Ovary (tissue), 7 donors: ENCODE measurements at regions not wholly inside any gene's neighbourhood (a gene's known extent, or its start where the extent isn't known, plus 50 kb on each side); places are given as distances from the start of the nearest gene placed in this dataset.

Source experiments
- DNase-seq, 5 donors: peaks; one replicate each; pipeline ENCODE4 v3.0.0-alpha.2; 2019 to 2020
- H3K27ac ChIP-seq, 2 donors: fragments of 200-600 bp; one replicate each; pipeline versions ENCODE4 v1.5.1 to v1.8.0; 2019 to 2022
- H3K27me3 ChIP-seq: fragments of 200-600 bp; one replicate; pipeline ENCODE4 v1.8.0; 2022
- H3K36me3 ChIP-seq: fragments of 200-600 bp; sonication (generic); one replicate; pipeline ENCODE4 v1.5.1; 2019
- H3K4me1 ChIP-seq: one replicate; pipeline ENCODE4 v1.8.1; 2013; ENCODE audit warnings: mild to moderate bottlenecking, moderate library complexity; ENCODE audit not compliant: insufficient read depth
- H3K4me3 ChIP-seq: fragments of 200-600 bp; sonication (generic); one replicate; pipeline ENCODE4 v1.5.1; 2017
- H3K9me3 ChIP-seq, 2 donors: fragments of 200-600 bp in 1 of 2; sonication (generic) in 1 of 2; one replicate each; pipeline versions ENCODE4 v1.5.1 to v1.8.1; 2013 to 2019; ENCODE audit warnings: mild to moderate bottlenecking in 1 of 2, moderate library complexity in 1 of 2
- CTCF ChIP-seq, 3 donors: fragments of 450-650 bp in 2 of 3; fragments of 200-600 bp in 1 of 3; IDR thresholded peaks; one replicate each; pipeline versions ENCODE4 v1.5.1 to v1.8.0; 2016 to 2022; ENCODE audit warnings: antibody characterized with exemption in 3 of 3, mild to moderate bottlenecking in 1 of 3
- EP300 ChIP-seq: sonication (generic); formaldehyde crosslinking; IDR thresholded peaks from one replicate; pipeline ENCODE4 v1.6.1; 2017; ENCODE audit warnings: antibody characterized with exemption
- POLR2A ChIP-seq: fragments of 450-650 bp; IDR thresholded peaks from one replicate; pipeline ENCODE4 v1.6.1; 2017; ENCODE audit warnings: antibody characterized with exemption, mild to moderate bottlenecking, moderate library complexity
- WGBS, 3 donors: extraction: QIAGEN DNeasy Blood & Tissue Kit in 1 of 3; methylation state at CpG; one replicate each; pipeline versions ENCODE4 v1.1.5 to v1.1.7; 2013 to 2017; 5-methylcytosine and 5-hydroxymethylcytosine counted together
- intact Hi-C, 4 donors: fragments of 100-400 bp; cut with DNase I; formaldehyde crosslinking; loops; one replicate each; pipeline versions ENCODE4 v1.11.0 to v1.15.1; 2022 to 2023
- donor health status: DM: no; HTN: no; CAD: no; lungs with moderate emphysema.
- donor health status: DM: no; HTN: no; CAD: no.
- donor health status: Bipolar disorder and iron deficiency.
- donor health status: DM: no; HTN: no; CAD: no.
- donor health status: DM: yes; HTN: yes; CAD: no.

DNA sequence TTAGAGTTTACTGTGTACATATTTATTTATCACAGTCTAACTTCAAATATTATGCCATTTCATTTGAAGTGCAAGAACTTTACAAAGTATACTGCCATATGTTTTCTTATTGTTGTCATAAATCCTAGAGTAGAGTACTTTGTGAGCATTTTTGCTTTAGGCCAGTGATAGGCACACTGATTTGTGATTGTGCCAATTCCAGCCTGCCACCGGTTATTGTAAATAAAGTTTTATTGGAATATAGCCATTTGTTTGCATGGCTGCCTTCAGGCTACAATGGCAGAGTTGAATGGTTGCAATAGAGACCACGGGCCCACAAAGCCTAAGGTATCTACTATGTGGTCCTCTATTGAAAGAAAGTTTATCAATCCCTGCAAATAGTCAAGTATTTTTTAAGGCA is 175.8 kb upstream of the GALNT2 start:
- 89 to 93% (median 89%) methylated on average over 2 of the region's 2 CpGs for whole genome bisulfite sequencing, 3 donors
- no peak for TF ChIP-seq EP300
- no peak for TF ChIP-seq POLR2A
- no peak for TF ChIP-seq CTCF (IDR thresholded peaks at IDR 0.05)
- no peak for DNase-seq
- intact Hi-C loops = no loop called here
- H3K36me3 ChIP-seq = no peaks in the 10 kb centered on the region
- H3K27ac ChIP-seq = no peak overlapping the region
- no peaks in the 10 kb centered on the region for H3K27me3 ChIP-seq
- H3K4me3 ChIP-seq = no peak overlapping the region
- no peaks in the 10 kb centered on the region for H3K4me1 ChIP-seq
- no peaks in the 10 kb centered on the region for H3K9me3 ChIP-seq

- DNase-seq = no peak
- TF ChIP-seq CTCF (IDR thresholded peaks at IDR 0.05) (no peak), POLR2A (no peak), EP300 (no peak)
- Histone ChIP-seq H3K4me3 (no peak overlapping the region), H3K4me1 (no peaks in the 10 kb centered on the region), H3K27ac (no peak overlapping the region), H3K9me3 (no peaks in the 10 kb centered on the region), H3K27me3 (no peaks in the 10 kb centered on the region), H3K36me3 (no peaks in the 10 kb centered on the region)
- 83 to 84% (median 84%) methylated on average over 1 of the region's 1 CpG for WGBS, 3 donors
- intact Hi-C loops = no loop called here
These were observed 174.4 kb upstream of the GALNT2 start for GRCh38 chr1:229892515-229893117.

DNA sequence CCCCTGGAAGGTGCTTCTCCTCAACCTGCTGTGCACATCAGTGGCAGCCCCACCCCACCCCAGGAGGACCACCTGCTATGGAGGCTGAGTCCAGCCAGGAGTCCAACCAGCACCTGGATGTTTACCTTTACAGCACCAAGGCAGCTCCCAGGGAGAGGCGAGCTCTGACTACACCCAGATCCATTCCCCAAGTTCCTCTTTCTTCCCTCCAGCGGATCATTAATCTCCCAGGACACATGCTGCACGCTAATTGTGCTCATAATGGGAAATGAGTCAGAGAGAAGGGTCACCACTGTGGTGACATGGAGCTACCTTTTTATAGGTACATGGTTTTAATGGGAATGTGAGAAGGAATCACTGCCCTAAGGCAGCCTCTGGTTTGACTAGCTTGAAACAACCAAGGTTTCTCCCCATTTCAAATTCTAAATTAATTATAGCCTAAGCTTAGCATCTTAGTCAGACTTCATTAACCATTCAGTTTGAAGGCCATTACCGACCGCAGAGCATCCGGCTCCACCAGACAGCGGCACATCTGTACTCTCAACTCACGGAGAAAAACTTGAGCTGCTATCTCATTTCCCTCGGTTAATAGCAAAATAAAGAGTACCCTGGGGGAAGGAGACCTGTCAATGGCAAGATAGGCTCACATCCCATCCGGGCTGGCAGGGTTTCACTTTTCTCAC is 173.1 kb upstream of the GALNT2 start:
- Histone ChIP-seq H3K4me1 (no peaks in the 10 kb centered on the region), H3K4me3 (no peak overlapping the region), H3K27me3 (no peaks in the 10 kb centered on the region), H3K36me3 (no peaks in the 10 kb centered on the region), H3K27ac (no peak overlapping the region), H3K9me3 (no peaks in the 10 kb centered on the region)
- intact Hi-C loops = no loop called here
- TF ChIP-seq POLR2A (no peak), EP300 (no peak), CTCF (IDR thresholded peaks at IDR 0.05) (no peak)
- WGBS, 3 donors = 61 to 79% (median 63%) methylated on average over 10 of the region's 10 CpGs
- DNase-seq = no peak

DNA sequence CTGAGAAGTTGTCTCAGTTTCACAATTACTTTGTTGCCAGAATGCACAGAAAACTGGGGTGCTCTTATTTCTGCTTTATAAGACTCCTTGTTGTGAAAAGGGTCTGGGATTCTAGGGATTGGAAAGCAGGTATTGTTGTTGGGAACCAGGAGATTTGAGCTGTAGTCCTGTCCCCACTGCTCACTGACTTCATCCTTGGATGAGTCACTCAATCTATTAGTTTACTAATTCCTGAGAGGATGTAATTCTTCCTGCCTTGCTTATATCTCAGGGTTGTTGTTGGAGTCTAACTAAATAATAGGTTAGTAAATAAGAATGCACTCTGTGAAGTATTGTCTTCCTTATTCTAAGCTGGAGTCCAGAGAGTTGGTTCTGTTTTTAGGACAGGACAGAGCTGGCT is 172.5 kb upstream of the GALNT2 start:
- H3K27me3 ChIP-seq = no peaks in the 10 kb centered on the region
- no peak for DNase-seq
- no peak overlapping the region for H3K27ac ChIP-seq
- no peaks in the 10 kb centered on the region for H3K9me3 ChIP-seq
- intact Hi-C loops = no loop called here
- no peak overlapping the region for H3K4me3 ChIP-seq
- TF ChIP-seq CTCF (IDR thresholded peaks at IDR 0.05) = no peak
- no peaks in the 10 kb centered on the region for H3K36me3 ChIP-seq
- no peaks in the 10 kb centered on the region for H3K4me1 ChIP-seq
